HepG2 (cell line): ENCODE measurements at regions not wholly inside any gene's neighbourhood (a gene's known extent, or its start where the extent isn't known, plus 50 kb on each side); places are given as distances from the start of the nearest gene placed in this dataset.

ENCODE experiments used
- CC2D1A ChIP-seq: sonication (generic); formaldehyde crosslinking; IDR thresholded peaks from 2 replicates; pipeline ENCODE4 v1.8.1; 2023; ENCODE audit warnings: mild to moderate bottlenecking, missing genetic modification reagents
- FOXM1 ChIP-seq: sonication (generic); formaldehyde crosslinking; IDR thresholded peaks from 2 replicates; pipeline ENCODE4 v1.5.0; 2020; ENCODE audit warnings: missing genetic modification reagents
- POLR2A ChIP-seq, 2 experiments: IDR thresholded peaks; 2 replicates each; pipeline ENCODE4 v1.6.1; 2011; ENCODE audit warnings: low read depth in 2 of 2, low read length in 2 of 2, mild to moderate bottlenecking in 1 of 2, moderate library complexity in 1 of 2; ENCODE audit not compliant: insufficient read depth in 1 of 2
- TCF12 ChIP-seq, 2 experiments: fragments of 450-650 bp in 1 of 2; sonication (generic) in 1 of 2; formaldehyde crosslinking in 1 of 2; IDR thresholded peaks; 2 replicates each; pipeline versions ENCODE4 v1.6.1 to v1.8.0; 2017 to 2022; ENCODE audit warnings: antibody characterized with exemption in 1 of 2, mild to moderate bottlenecking in 1 of 2, missing genetic modification reagents in 1 of 2, moderate library complexity in 1 of 2
- YY1 ChIP-seq: IDR thresholded peaks from 2 replicates; pipeline ENCODE4 v1.6.1; 2011; ENCODE audit warnings: low read length, low read depth, moderate library complexity, mild to moderate bottlenecking; ENCODE audit not compliant: insufficient read depth, insufficient replicate concordance
- ZMYM3 ChIP-seq: sonication (generic); formaldehyde crosslinking; IDR thresholded peaks from 2 replicates; pipeline ENCODE4 v1.5.1; 2020; ENCODE audit warnings: mild to moderate bottlenecking, missing genetic modification reagents
- ZNF230 ChIP-seq: sonication (generic); formaldehyde crosslinking; IDR thresholded peaks from 2 replicates; pipeline ENCODE4 v1.4.0; 2020; ENCODE audit warnings: mild to moderate bottlenecking, missing genetic modification reagents
- ZNF253 ChIP-seq: sonication (generic); formaldehyde crosslinking; IDR thresholded peaks from 2 replicates; pipeline ENCODE4 v1.8.0; 2022; ENCODE audit warnings: mild to moderate bottlenecking, missing genetic modification reagents, borderline replicate concordance
- ZNF644 ChIP-seq: IDR thresholded peaks from 2 replicates; pipeline ENCODE4 v1.6.1; 2016; ENCODE audit warnings: low read depth
- TF ChIP-seq, protein P1 (sequence below): IDR thresholded peaks from 2 replicates; pipeline ENCODE4 v1.6.1; 2016; ENCODE audit warnings: missing biosample characterization, missing genetic modification reagents, low read depth

DNA sequence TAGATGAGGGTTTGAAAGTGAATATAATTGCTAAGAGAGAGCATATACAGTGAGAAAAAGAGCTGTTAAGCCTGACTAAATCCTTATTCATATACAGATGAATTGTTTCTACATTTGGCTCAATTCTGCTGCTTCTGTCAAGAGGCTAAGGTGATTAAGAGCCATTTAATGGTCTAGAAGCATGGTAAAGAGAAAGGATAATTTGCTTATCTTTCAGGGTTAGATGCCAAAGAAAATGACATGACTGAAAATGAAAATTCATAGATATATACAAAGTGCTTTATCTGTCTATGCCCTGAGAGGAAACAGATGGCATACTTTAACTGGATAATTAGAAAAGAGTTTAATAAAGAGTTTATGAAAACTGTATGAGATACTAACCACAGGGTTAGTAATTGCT, 834.9 kb downstream of the SLC6A15 start:
- TF ChIP-seq FOXM1 (CRISPR knock-in tag) (no peak), ZNF253 (CRISPR knock-in tag) (no peak), ZNF230 (CRISPR knock-in tag) (no peak), POLR2A (IDR thresholded peaks at IDR 0.05; ENCODE audit: insufficient read depth in 1 of 2, low read depth in 2 of 2, low read length in 2 of 2) (no peak), YY1 (no peak), TCF12 (IDR thresholded peaks at IDR 0.05) (no peak), TCF12 (CRISPR knock-in tag; IDR thresholded peaks at IDR 0.05) (no peak), CC2D1A (CRISPR knock-in tag) (no peak), ZNF644 (no peak), ZMYM3 (CRISPR knock-in tag) (no peak)
- TF ChIP-seq, protein P1, sequence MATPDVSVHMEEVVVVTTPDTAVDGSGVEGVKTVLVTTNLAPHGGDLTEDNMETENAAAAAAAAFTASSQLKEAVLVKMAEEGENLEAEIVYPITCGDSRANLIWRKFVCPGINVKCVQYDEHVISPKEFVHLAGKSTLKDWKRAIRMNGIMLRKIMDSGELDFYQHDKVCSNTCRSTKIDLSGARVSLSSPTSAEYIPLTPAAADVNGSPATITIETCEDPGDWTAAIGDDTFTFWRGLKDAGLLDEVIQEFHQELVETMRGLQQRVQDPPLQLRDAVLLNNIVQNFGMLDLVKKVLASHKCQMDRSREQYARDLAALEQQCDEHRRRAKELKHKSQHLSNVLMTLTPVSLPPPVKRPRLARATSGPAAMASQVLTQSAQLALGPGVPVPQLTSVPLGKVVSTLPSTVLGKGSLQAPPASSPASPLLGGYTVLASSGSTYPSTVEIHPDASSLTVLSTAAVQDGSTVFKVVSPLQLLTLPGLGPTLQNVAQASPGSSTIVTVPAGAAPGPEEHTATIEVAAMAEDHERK (CRISPR knock-in tag) = no peak
